ENCODE measurements at regions not wholly inside any gene's neighbourhood (a gene's known extent, or its start where the extent isn't known, plus 50 kb on each side); places are given as distances from the start of the nearest gene placed in this dataset.
"Not testable (repeated sequence)": the region's sequence is repeated elsewhere in the genome, so short reads cannot be mapped to it uniquely, and the experiment has no call there.

- DNase-seq = not testable (repeated sequence)
Observed at GRCh38 chr4:54409270-54409817, 180.3 kb downstream of the PDGFRA start.

GRCh38 chr4:54414545-54414944, 185.5 kb downstream of the PDGFRA start:
- no peak for DNase-seq

GRCh38 chr4:54417476-54417875, 188.4 kb downstream of the PDGFRA start:
- no peak for DNase-seq

- DNase-seq = no peak
Observed at GRCh38 chr4:54418468-54418867, 189.4 kb downstream of the PDGFRA start.

- DNase-seq = no peak
Observed at GRCh38 chr4:54423066-54423465, 194.0 kb downstream of the PDGFRA start.

- no peak for DNase-seq
Observed at GRCh38 chr4:54427826-54428225, 198.7 kb downstream of the PDGFRA start.

GRCh38 chr4:54428940-54429339, 199.8 kb downstream of the PDGFRA start:
- no peak for DNase-seq

- no peak for DNase-seq
Observed at GRCh38 chr4:54433686-54434085, 204.6 kb downstream of the PDGFRA start.

GRCh38 chr4:54439831-54440243, 210.7 kb downstream of the PDGFRA start:
- DNase-seq = peak; percentile 20

GRCh38 chr4:54440394-54441136, 211.5 kb downstream of the PDGFRA start:
- peak; percentile 26 for DNase-seq

GRCh38 chr4:54445866-54446265, 211.9 kb upstream of the KIT start:
- DNase-seq = no peak

GRCh38 chr4:54446581-54446980, 211.2 kb upstream of the KIT start:
- no peak for DNase-seq

- no peak for DNase-seq
Observed at GRCh38 chr4:54447304-54447703, 210.5 kb upstream of the KIT start.

GRCh38 chr4:54449999-54450398, 207.8 kb upstream of the KIT start:
- no peak for DNase-seq

- not testable (repeated sequence) for DNase-seq
Observed at GRCh38 chr4:54466960-54467359, 190.8 kb upstream of the KIT start.

GRCh38 chr4:54473077-54473545, 184.6 kb upstream of the KIT start:
- DNase-seq = no peak

GRCh38 chr4:54473798-54474197, 184.0 kb upstream of the KIT start:
- no peak for DNase-seq

- no peak for DNase-seq
Observed at GRCh38 chr4:54475546-54475945, 182.2 kb upstream of the KIT start.

GRCh38 chr4:54482529-54483200, 175.1 kb upstream of the KIT start:
- no peak for DNase-seq

GRCh38 chr4:54484383-54484782, 173.4 kb upstream of the KIT start:
- DNase-seq = no peak

- no peak for DNase-seq
Observed at GRCh38 chr4:54487491-54487890, 170.3 kb upstream of the KIT start.

- DNase-seq = no peak
Observed at GRCh38 chr4:54493862-54494261, 163.9 kb upstream of the KIT start.

- DNase-seq = no peak
Observed at GRCh38 chr4:54495091-54495490, 162.7 kb upstream of the KIT start.

GRCh38 chr4:54495641-54496040, 162.1 kb upstream of the KIT start:
- DNase-seq = no peak
